ENCODE measurements at regions not wholly inside any gene's neighbourhood (a gene's known extent, or its start where the extent isn't known, plus 50 kb on each side); places are given as distances from the start of the nearest gene placed in this dataset.
"Not testable (repeated sequence)": the region's sequence is repeated elsewhere in the genome, so short reads cannot be mapped to it uniquely, and the experiment has no call there.

- Histone ChIP-seq H3K4me2 (ENCODE audit: low read length) (no peak overlapping the region), H2BK5ac (ENCODE audit: low read length) (no peak overlapping the region), H3K9ac (ENCODE audit: low read length) (no peak overlapping the region), H3K4me3 (ENCODE audit: low read length) (no peak overlapping the region), H3K36me3 (ENCODE audit: control insufficient read depth, insufficient read depth, low read length) (no peaks in the 10 kb centered on the region), H4K8ac (ENCODE audit: low read depth, low read length) (no peak overlapping the region), H3K56ac (ENCODE audit: low read length) (no peak overlapping the region), H2BK120ac (ENCODE audit: low read depth, low read length) (no peak overlapping the region), H3K27me3 (ENCODE audit: insufficient read depth, low read length, poor library complexity) (no peaks in the 10 kb centered on the region), H3K4ac (ENCODE audit: low read depth, low read length) (no peak overlapping the region), H3K27ac (ENCODE audit: low read depth, low read length) (no peak overlapping the region), H3K18ac (ENCODE audit: low read length) (no peak overlapping the region), H3K79me2 (ENCODE audit: control insufficient read depth, insufficient read depth, low read length) (no peaks in the 10 kb centered on the region), H3K79me1 (ENCODE audit: low read length) (no peaks in the 10 kb centered on the region), H4K5ac (ENCODE audit: low read length) (no peak overlapping the region), H2AK5ac (ENCODE audit: low read length) (no peak overlapping the region), H3K23ac (ENCODE audit: low read length) (no peak overlapping the region), H3K4me1 (ENCODE audit: control insufficient read depth, low read depth, low read length) (peaks cover 1% of the 10 kb centered on the region), H2BK15ac (replicated peaks; ENCODE audit: low read depth) (no peak overlapping the region)
- no peak for DNase-seq
- no CpG with 5 or more reads among the region's 8 CpGs for WGBS (ENCODE audit: extremely low coverage, insufficient coverage, low lambda C conversion rate)
Observed at GRCh38 chr2:59339121-59339836, 1098.2 kb upstream of the FANCL start.

GRCh38 chr2:59333007-59333406, 1091.9 kb upstream of the FANCL start:
- Histone ChIP-seq H3K79me1 (ENCODE audit: low read length) (no peaks in the 10 kb centered on the region), H3K4me3 (ENCODE audit: low read length) (no peak overlapping the region), H3K18ac (ENCODE audit: low read length) (no peak overlapping the region), H4K8ac (ENCODE audit: low read depth, low read length) (no peak overlapping the region), H2AK5ac (ENCODE audit: low read length) (no peak overlapping the region), H3K4me1 (ENCODE audit: control insufficient read depth, low read depth, low read length) (no peaks in the 10 kb centered on the region), H2BK5ac (ENCODE audit: low read length) (no peak overlapping the region), H3K9ac (ENCODE audit: low read length) (no peak overlapping the region), H3K23ac (ENCODE audit: low read length) (no peak overlapping the region), H3K79me2 (ENCODE audit: control insufficient read depth, insufficient read depth, low read length) (no peaks in the 10 kb centered on the region), H3K4ac (ENCODE audit: low read depth, low read length) (no peak overlapping the region), H3K4me2 (ENCODE audit: low read length) (no peak overlapping the region), H3K56ac (ENCODE audit: low read length) (no peak overlapping the region), H2BK15ac (replicated peaks; ENCODE audit: low read depth) (no peak overlapping the region), H4K5ac (ENCODE audit: low read length) (no peak overlapping the region), H3K27ac (ENCODE audit: low read depth, low read length) (no peak overlapping the region), H2BK120ac (ENCODE audit: low read depth, low read length) (no peak overlapping the region), H3K36me3 (ENCODE audit: control insufficient read depth, insufficient read depth, low read length) (no peaks in the 10 kb centered on the region), H3K27me3 (ENCODE audit: insufficient read depth, low read length, poor library complexity) (no peaks in the 10 kb centered on the region)
- no peak for DNase-seq
- WGBS (ENCODE audit: extremely low coverage, insufficient coverage, low lambda C conversion rate), result no CpG with 5 or more reads among the region's 4 CpGs

GRCh38 chr2:59326581-59327365, 1085.6 kb upstream of the FANCL start:
- not testable (repeated sequence) for H2AK5ac ChIP-seq (ENCODE audit: low read length); H3K27me3 ChIP-seq (ENCODE audit: insufficient read depth, low read length, poor library complexity); H4K8ac ChIP-seq (ENCODE audit: low read depth, low read length); H2BK5ac ChIP-seq (ENCODE audit: low read length); H3K4me2 ChIP-seq (ENCODE audit: low read length); H3K36me3 ChIP-seq (ENCODE audit: control insufficient read depth, insufficient read depth, low read length); H2BK15ac ChIP-seq (replicated peaks; ENCODE audit: low read depth); H3K79me1 ChIP-seq (ENCODE audit: low read length); H3K56ac ChIP-seq (ENCODE audit: low read length); H3K4ac ChIP-seq (ENCODE audit: low read depth, low read length); H4K5ac ChIP-seq (ENCODE audit: low read length); H2BK120ac ChIP-seq (ENCODE audit: low read depth, low read length); H3K18ac ChIP-seq (ENCODE audit: low read length); H3K4me1 ChIP-seq (ENCODE audit: control insufficient read depth, low read depth, low read length); H3K23ac ChIP-seq (ENCODE audit: low read length); H3K27ac ChIP-seq (ENCODE audit: low read depth, low read length); H3K4me3 ChIP-seq (ENCODE audit: low read length); H3K9ac ChIP-seq (ENCODE audit: low read length); H3K79me2 ChIP-seq (ENCODE audit: control insufficient read depth, insufficient read depth, low read length); DNase-seq
- no CpG with 5 or more reads among the region's 14 CpGs for WGBS (ENCODE audit: extremely low coverage, insufficient coverage, low lambda C conversion rate)

DNA sequence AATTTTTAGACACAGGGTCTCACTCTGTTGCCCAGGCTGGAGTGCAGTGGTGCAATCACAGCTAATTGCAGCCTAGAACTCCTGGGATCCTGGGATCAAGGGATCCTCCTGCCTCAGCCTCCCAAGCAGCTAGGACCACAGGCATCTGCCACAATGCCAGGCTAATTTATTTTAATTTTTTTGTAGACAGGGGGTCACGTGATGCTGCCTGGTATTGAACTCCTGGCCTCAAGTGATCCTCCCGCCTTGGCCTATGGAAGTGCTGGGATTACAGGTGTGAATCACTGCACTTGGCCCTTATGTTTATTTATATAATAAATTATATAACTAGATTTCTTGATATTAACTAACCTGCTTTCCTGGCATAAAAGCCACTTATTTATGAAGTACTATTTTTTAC, 1081.7 kb upstream of the FANCL start:
- no peak overlapping the region for H3K23ac ChIP-seq (ENCODE audit: low read length)
- H3K79me1 ChIP-seq (ENCODE audit: low read length), result no peaks in the 10 kb centered on the region
- H3K18ac ChIP-seq (ENCODE audit: low read length), result no peak overlapping the region
- DNase-seq, result no peak
- no peak overlapping the region for H4K5ac ChIP-seq (ENCODE audit: low read length)
- no peaks in the 10 kb centered on the region for H3K27me3 ChIP-seq (ENCODE audit: insufficient read depth, low read length, poor library complexity)
- H3K79me2 ChIP-seq (ENCODE audit: control insufficient read depth, insufficient read depth, low read length), result no peaks in the 10 kb centered on the region
- H3K9ac ChIP-seq (ENCODE audit: low read length), result no peak overlapping the region
- no peak overlapping the region for H2BK15ac ChIP-seq (replicated peaks; ENCODE audit: low read depth)
- no peak overlapping the region for H2AK5ac ChIP-seq (ENCODE audit: low read length)
- H3K4me1 ChIP-seq (ENCODE audit: control insufficient read depth, low read depth, low read length), result no peaks in the 10 kb centered on the region
- H3K56ac ChIP-seq (ENCODE audit: low read length), result no peak overlapping the region
- no peaks in the 10 kb centered on the region for H3K36me3 ChIP-seq (ENCODE audit: control insufficient read depth, insufficient read depth, low read length)
- no peak overlapping the region for H2BK120ac ChIP-seq (ENCODE audit: low read depth, low read length)
- H2BK5ac ChIP-seq (ENCODE audit: low read length), result no peak overlapping the region
- H4K8ac ChIP-seq (ENCODE audit: low read depth, low read length), result no peak overlapping the region
- H3K4me2 ChIP-seq (ENCODE audit: low read length), result no peak overlapping the region
- WGBS (ENCODE audit: extremely low coverage, insufficient coverage, low lambda C conversion rate), result no CpG with 5 or more reads among the region's 2 CpGs
- H3K27ac ChIP-seq (ENCODE audit: low read depth, low read length), result no peak overlapping the region
- no peak overlapping the region for H3K4ac ChIP-seq (ENCODE audit: low read depth, low read length)
- no peak overlapping the region for H3K4me3 ChIP-seq (ENCODE audit: low read length)

GRCh38 chr2:59322005-59322404, 1080.9 kb upstream of the FANCL start:
- no peak overlapping the region for H3K27ac ChIP-seq (ENCODE audit: low read depth, low read length)
- H3K9ac ChIP-seq (ENCODE audit: low read length), result no peak overlapping the region
- H3K36me3 ChIP-seq (ENCODE audit: control insufficient read depth, insufficient read depth, low read length), result no peaks in the 10 kb centered on the region
- H3K4me2 ChIP-seq (ENCODE audit: low read length), result no peak overlapping the region
- no peak overlapping the region for H2BK15ac ChIP-seq (replicated peaks; ENCODE audit: low read depth)
- no peak overlapping the region for H4K8ac ChIP-seq (ENCODE audit: low read depth, low read length)
- H3K56ac ChIP-seq (ENCODE audit: low read length), result no peak overlapping the region
- DNase-seq, result peak; percentile 20
- no peaks in the 10 kb centered on the region for H3K4me1 ChIP-seq (ENCODE audit: control insufficient read depth, low read depth, low read length)
- no peak overlapping the region for H2BK5ac ChIP-seq (ENCODE audit: low read length)
- H3K18ac ChIP-seq (ENCODE audit: low read length), result no peak overlapping the region
- no peak overlapping the region for H2AK5ac ChIP-seq (ENCODE audit: low read length)
- H4K5ac ChIP-seq (ENCODE audit: low read length), result no peak overlapping the region
- no peak overlapping the region for H3K4me3 ChIP-seq (ENCODE audit: low read length)
- H3K79me1 ChIP-seq (ENCODE audit: low read length), result no peaks in the 10 kb centered on the region
- H3K27me3 ChIP-seq (ENCODE audit: insufficient read depth, low read length, poor library complexity), result no peaks in the 10 kb centered on the region
- no CpG with 5 or more reads among the region's 7 CpGs for WGBS (ENCODE audit: extremely low coverage, insufficient coverage, low lambda C conversion rate)
- no peak overlapping the region for H2BK120ac ChIP-seq (ENCODE audit: low read depth, low read length)
- H3K4ac ChIP-seq (ENCODE audit: low read depth, low read length), result no peak overlapping the region
- H3K23ac ChIP-seq (ENCODE audit: low read length), result no peak overlapping the region
- no peaks in the 10 kb centered on the region for H3K79me2 ChIP-seq (ENCODE audit: control insufficient read depth, insufficient read depth, low read length)

Measured in mesendoderm (in vitro differentiated cells).